Mesenchymal stem cell (in vitro differentiated cells and primary cell): ENCODE measurements at regions not wholly inside any gene's neighbourhood (a gene's known extent, or its start where the extent isn't known, plus 50 kb on each side); places are given as distances from the start of the nearest gene placed in this dataset.
"Not testable (repeated sequence)": the region's sequence is repeated elsewhere in the genome, so short reads cannot be mapped to it uniquely, and the experiment has no call there.

Experiments used
- DNase-seq: peaks from one replicate; pipeline ENCODE4 v3.0.0-alpha.2; 2013
- H2AFZ ChIP-seq: one replicate; pipeline ENCODE4 v1.6.1; 2013; ENCODE audit warnings: low read depth, mild to moderate bottlenecking, control low read depth, inconsistent platforms, low read length, moderate library complexity
- H2AK5ac ChIP-seq: 2 replicates; pipeline ENCODE4 v1.6.1; 2013; ENCODE audit warnings: low read length, moderate library complexity, mild to moderate bottlenecking, inconsistent platforms; ENCODE audit not compliant: severe bottlenecking
- H2BK120ac ChIP-seq: one replicate; pipeline ENCODE4 v1.6.1; 2013; ENCODE audit warnings: low read depth, mild to moderate bottlenecking, inconsistent platforms, low read length, moderate library complexity
- H2BK12ac ChIP-seq, 2 experiments: one replicate each; pipeline ENCODE4 v1.6.1; 2013; ENCODE audit warnings: inconsistent platforms in 2 of 2, low read length in 2 of 2, mild to moderate bottlenecking in 2 of 2, moderate library complexity in 2 of 2, control low read depth in 1 of 2
- H2BK15ac ChIP-seq: one replicate; pipeline ENCODE4 v1.6.1; 2013; ENCODE audit warnings: mild to moderate bottlenecking, low read depth, inconsistent platforms; ENCODE audit not compliant: poor library complexity, severe bottlenecking
- H2BK5ac ChIP-seq: 2 replicates; pipeline ENCODE4 v1.6.1; 2013; ENCODE audit warnings: low read depth, mild to moderate bottlenecking, low read length, control low read depth, inconsistent platforms; ENCODE audit not compliant: poor library complexity, severe bottlenecking
- H3K14ac ChIP-seq, 2 experiments: one replicate each; pipeline ENCODE4 v1.6.1; 2013; ENCODE audit warnings: inconsistent platforms in 2 of 2, low read length in 2 of 2, control low read depth in 1 of 2, mild to moderate bottlenecking in 1 of 2, moderate library complexity in 1 of 2
- H3K18ac ChIP-seq, 2 experiments: one replicate each; pipeline ENCODE4 v1.6.1; 2013; ENCODE audit warnings: inconsistent platforms in 2 of 2, low read length in 2 of 2, control low read depth in 1 of 2, low read depth in 1 of 2, mild to moderate bottlenecking in 1 of 2
- H3K23ac ChIP-seq, 2 experiments: one replicate each; pipeline ENCODE4 v1.6.1; 2013; ENCODE audit warnings: inconsistent platforms in 2 of 2, low read length in 2 of 2, mild to moderate bottlenecking in 2 of 2, moderate library complexity in 2 of 2, control low read depth in 1 of 2
- H3K27ac ChIP-seq: 2 replicates; pipeline ENCODE4 v1.5.1; 2013; ENCODE audit warnings: mild to moderate bottlenecking, moderate library complexity, low read length, control low read depth, inconsistent platforms; ENCODE audit not compliant: poor library complexity, severe bottlenecking
- H3K27me3 ChIP-seq, 2 experiments: 2 replicates each; pipeline versions ENCODE4 v1.6.1 to v1.7.0; 2013; ENCODE audit warnings: low read length in 2 of 2, mild to moderate bottlenecking in 2 of 2, moderate library complexity in 2 of 2, control low read depth in 1 of 2, inconsistent platforms in 1 of 2; ENCODE audit not compliant: control insufficient read depth in 1 of 2, insufficient read depth in 1 of 2
- H3K36me3 ChIP-seq, 2 experiments: 2 replicates each; pipeline versions ENCODE4 v1.6.1 to v1.7.0; 2013; ENCODE audit warnings: low read length in 2 of 2, control low read depth in 1 of 2, inconsistent platforms in 1 of 2, low read depth in 1 of 2, mild to moderate bottlenecking in 1 of 2; ENCODE audit not compliant: insufficient read depth in 2 of 2, control insufficient read depth in 1 of 2
- H3K4ac ChIP-seq, 2 experiments: one replicate each; pipeline ENCODE4 v1.6.1; 2013; ENCODE audit warnings: inconsistent platforms in 2 of 2, low read length in 2 of 2, mild to moderate bottlenecking in 2 of 2, moderate library complexity in 2 of 2, control low read depth in 1 of 2, low read depth in 1 of 2
- H3K4me1 ChIP-seq: 2 replicates; pipeline ENCODE4 v1.6.1; 2013; ENCODE audit warnings: low read depth, low read length, control low read depth; ENCODE audit not compliant: control insufficient read depth, insufficient read depth
- H3K4me2 ChIP-seq: 2 replicates; pipeline ENCODE4 v1.6.1; 2013; ENCODE audit warnings: low read length, mild to moderate bottlenecking, inconsistent platforms; ENCODE audit not compliant: poor library complexity, severe bottlenecking
- H3K4me3 ChIP-seq, 2 experiments: 2 replicates each; pipeline versions ENCODE4 v1.5.1 to v1.7.0; 2013; ENCODE audit warnings: low read length in 2 of 2, mild to moderate bottlenecking in 2 of 2, control low read depth in 1 of 2, low read depth in 1 of 2; ENCODE audit not compliant: insufficient read depth in 1 of 2
- H3K79me1 ChIP-seq: replicated peaks from 2 replicates; pipeline ENCODE4 v1.6.1; 2013; ENCODE audit warnings: mild to moderate bottlenecking, control low read depth, low read length, inconsistent platforms; ENCODE audit not compliant: poor library complexity, severe bottlenecking
- H3K9ac ChIP-seq: 2 replicates; pipeline ENCODE4 v1.7.0; 2013; ENCODE audit warnings: mild to moderate bottlenecking, low read length, moderate library complexity
- H3K9me3 ChIP-seq: 2 replicates; pipeline ENCODE4 v1.7.0; 2013; ENCODE audit warnings: mild to moderate bottlenecking, low read length; ENCODE audit not compliant: control insufficient read depth
- H4K8ac ChIP-seq: one replicate; pipeline ENCODE4 v1.6.1; 2013; ENCODE audit warnings: inconsistent platforms, mild to moderate bottlenecking, low read length, moderate library complexity
- H4K91ac ChIP-seq: one replicate; pipeline ENCODE4 v1.6.1; 2013; ENCODE audit warnings: mild to moderate bottlenecking, low read length, inconsistent platforms
- WGBS: methylation state at CpG from one replicate; pipeline ENCODE4 v1.1.7; 2013; ENCODE audit warnings: mixed read lengths; 5-methylcytosine and 5-hydroxymethylcytosine counted together

- Histone ChIP-seq H3K4me2 (no peak overlapping the region), H2BK12ac (no peak overlapping the region), H4K8ac (no peak overlapping the region), H3K79me1 (no peaks in the 10 kb centered on the region), H3K18ac (no peak overlapping the region), H2BK5ac (no peak overlapping the region), H2AK5ac (no peak overlapping the region), H3K36me3 (no peaks in the 10 kb centered on the region), H3K9ac (no peak overlapping the region), H2BK120ac (no peak overlapping the region), H3K27ac (no peak overlapping the region), H2AFZ (no peak overlapping the region), H3K4me3 (no peak overlapping the region), H3K23ac (no peak overlapping the region), H3K14ac (no peak overlapping the region), H3K9me3 (peaks cover 4% of the 10 kb centered on the region), H3K4me1 (no peaks in the 10 kb centered on the region), H4K91ac (no peak overlapping the region), H3K4ac (no peak overlapping the region), H3K27me3 (peaks cover 0 to 5% of the 10 kb centered on the region in 2 experiments), H2BK15ac (no peak overlapping the region)
- 94% methylated on average over 4 of the region's 4 CpGs for WGBS
- DNase-seq: no peak
These were observed 70.0 kb upstream of the NPAS2 start for GRCh38 chr2:100749771-100750542.

GRCh38 chr2:100751871-100752625, 67.9 kb upstream of the NPAS2 start:
- not testable (repeated sequence) for H3K27me3 ChIP-seq, H3K36me3 ChIP-seq, H3K14ac ChIP-seq, H2AFZ ChIP-seq, H2AK5ac ChIP-seq, H3K4me2 ChIP-seq, H2BK15ac ChIP-seq, H3K9me3 ChIP-seq, H4K8ac ChIP-seq, H4K91ac ChIP-seq, H2BK5ac ChIP-seq, H3K4me1 ChIP-seq, H3K79me1 ChIP-seq, H3K23ac ChIP-seq, H2BK120ac ChIP-seq, H3K27ac ChIP-seq
- Histone ChIP-seq H3K4ac (peak overlapping the region in 1 of 2 experiments; percentile 48), H2BK12ac (peak overlapping the region; percentile 20 to 82), H3K4me3 (peak overlapping the region in 1 of 2 experiments; percentile 9), H3K18ac (peak overlapping the region in 1 of 2 experiments; percentile 37), H3K9ac (peak overlapping the region; percentile 36)
- WGBS: 45% methylated on average over 3 of the region's 5 CpGs
- DNase-seq: peak; percentile 64

GRCh38 chr2:100752628-100753333, 67.2 kb upstream of the NPAS2 start:
- no peaks in the 10 kb centered on the region for H3K79me1 ChIP-seq
- H4K91ac ChIP-seq: no peak overlapping the region
- peak overlapping the region; percentile 36 for H3K9ac ChIP-seq
- DNase-seq: peak; percentile 84
- H2BK12ac ChIP-seq: peak overlapping the region; percentile 0 to 67
- WGBS: no CpG with 5 or more reads among the region's 2 CpGs
- H3K36me3 ChIP-seq: no peaks in the 10 kb centered on the region
- H4K8ac ChIP-seq: no peak overlapping the region
- peak overlapping the region in 1 of 2 experiments; percentile 82 for H3K18ac ChIP-seq
- H3K27ac ChIP-seq: no peak overlapping the region
- no peak overlapping the region for H2BK120ac ChIP-seq
- no peak overlapping the region for H3K4ac ChIP-seq
- H3K14ac ChIP-seq: no peak overlapping the region
- H2AK5ac ChIP-seq: no peak overlapping the region
- H3K4me3 ChIP-seq: peak overlapping the region in 1 of 2 experiments; percentile 20
- peaks cover 0 to 10% of the 10 kb centered on the region in 2 experiments for H3K27me3 ChIP-seq
- H2BK5ac ChIP-seq: no peak overlapping the region
- H3K4me1 ChIP-seq: no peaks in the 10 kb centered on the region
- H3K9me3 ChIP-seq: peaks cover 4% of the 10 kb centered on the region
- no peak overlapping the region for H3K23ac ChIP-seq
- no peak overlapping the region for H3K4me2 ChIP-seq
- H2AFZ ChIP-seq: no peak overlapping the region
- H2BK15ac ChIP-seq: no peak overlapping the region

GRCh38 chr2:100753444-100753843, 66.5 kb upstream of the NPAS2 start:
- no peak overlapping the region for H3K23ac ChIP-seq
- 84% methylated on average over 4 of the region's 4 CpGs for WGBS
- H2AK5ac ChIP-seq: no peak overlapping the region

More at GRCh38 chr2:100753444-100753843, 66.5 kb upstream of the NPAS2 start:
- H3K27ac ChIP-seq: no peak overlapping the region
- no peak for DNase-seq
- no peaks in the 10 kb centered on the region for H3K36me3 ChIP-seq
- no peak overlapping the region for H2BK120ac ChIP-seq
- peak overlapping the region in 1 of 2 experiments; percentile 20 for H3K4me3 ChIP-seq
- no peak overlapping the region for H2BK5ac ChIP-seq
- no peak overlapping the region for H3K4me2 ChIP-seq
- H4K91ac ChIP-seq: no peak overlapping the region
- no peaks in the 10 kb centered on the region for H3K79me1 ChIP-seq
- H2AFZ ChIP-seq: no peak overlapping the region
- H3K4me1 ChIP-seq: no peaks in the 10 kb centered on the region
- H3K27me3 ChIP-seq: peaks cover 0 to 10% of the 10 kb centered on the region in 2 experiments
- no peak overlapping the region for H3K9ac ChIP-seq
- peaks cover 4% of the 10 kb centered on the region for H3K9me3 ChIP-seq
- no peak overlapping the region for H4K8ac ChIP-seq
- H3K14ac ChIP-seq: peak overlapping the region in 1 of 2 experiments; percentile 16
- H2BK15ac ChIP-seq: peak overlapping the region; percentile 4
- H2BK12ac ChIP-seq: peak overlapping the region in 1 of 2 experiments; percentile 0
- H3K18ac ChIP-seq: peak overlapping the region in 1 of 2 experiments; percentile 70
- H3K4ac ChIP-seq: no peak overlapping the region
